Testis (tissue), 2 donors: ENCODE measurements at regions not wholly inside any gene's neighbourhood (a gene's known extent, or its start where the extent isn't known, plus 50 kb on each side); places are given as distances from the start of the nearest gene placed in this dataset.

ENCODE experiments used
- CTCF ChIP-seq, 3 experiments: fragments of 450-650 bp in 2 of 3; fragments of 200-600 bp in 1 of 3; sonication (generic) in 1 of 3; IDR thresholded peaks; one replicate each; pipeline ENCODE4 v1.5.1; 2016 to 2019; ENCODE audit warnings: antibody characterized with exemption in 3 of 3, mild to moderate bottlenecking in 2 of 3, moderate library complexity in 1 of 3
- POLR2A ChIP-seq: fragments of 450-650 bp; IDR thresholded peaks from one replicate; pipeline ENCODE4 v1.6.1; 2017; ENCODE audit warnings: antibody characterized with exemption, mild to moderate bottlenecking, moderate library complexity

DNA sequence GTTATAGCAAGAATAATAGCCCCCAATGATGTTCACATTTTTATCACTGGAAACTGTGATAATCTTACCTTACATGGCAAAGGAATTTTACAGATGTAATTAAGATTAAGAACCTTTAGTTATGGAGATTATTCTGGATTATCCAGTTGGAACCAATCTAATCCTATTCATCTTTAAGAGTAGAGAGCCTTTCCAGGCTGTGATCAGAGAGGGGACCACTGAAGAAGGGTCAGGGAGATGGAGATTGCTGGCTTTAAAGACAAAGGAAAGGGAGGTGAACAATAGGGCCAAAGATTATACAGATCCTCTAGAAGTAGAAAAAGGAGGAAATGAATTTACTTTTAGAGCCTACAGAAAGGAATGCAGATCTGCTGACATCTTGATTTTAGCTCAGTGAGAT, 253.5 kb upstream of the GRIN3A start:
- no peak for TF ChIP-seq CTCF (IDR thresholded peaks at IDR 0.05)
- TF ChIP-seq POLR2A = no peak
